ENCODE measurements at regions not wholly inside any gene's neighbourhood (a gene's known extent, or its start where the extent isn't known, plus 50 kb on each side); places are given as distances from the start of the nearest gene placed in this dataset.

GRCh38 chr2:41668529-41668928 lies 379.3 kb upstream of the PKDCC start:
- Histone ChIP-seq H3K4me3 (no peak overlapping the region), H3K27me3 (no peaks in the 10 kb centered on the region), H3K36me3 (no peaks in the 10 kb centered on the region), H3K9me3 (no peaks in the 10 kb centered on the region), H3K27ac (no peak overlapping the region), H3K4me1 (no peaks in the 10 kb centered on the region)
- WGBS, 2 donors: 41 to 63% methylated on average over 2 of the region's 2 CpGs
- DNase-seq: no peak
- intact Hi-C loops (cut with DNase I): no loop called here
- TF ChIP-seq POLR2A (IDR thresholded peaks at IDR 0.05) (no peak), CTCF (IDR thresholded peaks at IDR 0.05) (no peak)

- no peaks in the 10 kb centered on the region for H3K4me1 ChIP-seq
- no peaks in the 10 kb centered on the region for H3K36me3 ChIP-seq
- no peaks in the 10 kb centered on the region for H3K9me3 ChIP-seq
- DNase-seq: no peak
- H3K27me3 ChIP-seq: no peaks in the 10 kb centered on the region
- intact Hi-C loops (cut with DNase I): no loop called here
- WGBS, 2 donors: 50 to 71% methylated on average over 7 of the region's 7 CpGs
- no peak overlapping the region for H3K27ac ChIP-seq
- H3K4me3 ChIP-seq: no peak overlapping the region
- no peak for TF ChIP-seq POLR2A (IDR thresholded peaks at IDR 0.05)
- TF ChIP-seq CTCF (IDR thresholded peaks at IDR 0.05): no peak
Observed at GRCh38 chr2:41678639-41679038, 369.2 kb upstream of the PKDCC start.

DNA sequence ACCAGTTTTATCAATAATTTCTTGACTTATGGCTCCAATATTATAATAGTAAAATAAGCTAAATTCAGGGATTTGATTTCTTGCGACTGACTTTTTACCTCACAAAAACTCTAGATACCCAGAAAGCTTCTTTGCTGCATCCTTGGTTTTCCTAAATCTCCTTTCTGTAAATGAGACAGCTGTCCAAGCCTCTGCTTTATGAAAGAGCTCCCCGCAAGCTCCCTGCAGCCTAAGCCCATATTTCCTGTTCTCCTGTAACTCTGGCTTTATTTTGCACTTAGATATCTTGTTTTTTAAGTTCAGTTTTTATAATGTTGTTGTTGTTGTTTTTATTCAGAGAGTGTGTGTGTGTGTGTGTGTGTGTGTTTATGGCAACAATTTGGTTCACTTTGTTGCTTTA lies 361.7 kb upstream of the PKDCC start:
- Histone ChIP-seq H3K36me3 (no peaks in the 10 kb centered on the region), H3K27ac (no peak overlapping the region), H3K4me1 (no peaks in the 10 kb centered on the region), H3K27me3 (no peaks in the 10 kb centered on the region), H3K9me3 (no peaks in the 10 kb centered on the region), H3K4me3 (no peak overlapping the region)
- DNase-seq: no peak
- TF ChIP-seq POLR2A (IDR thresholded peaks at IDR 0.05): no peak
- TF ChIP-seq CTCF (IDR thresholded peaks at IDR 0.05): no peak
- WGBS, 2 donors: 82 to 86% methylated on average over 2 of the region's 2 CpGs
- intact Hi-C loops (cut with DNase I): no loop called here

DNA sequence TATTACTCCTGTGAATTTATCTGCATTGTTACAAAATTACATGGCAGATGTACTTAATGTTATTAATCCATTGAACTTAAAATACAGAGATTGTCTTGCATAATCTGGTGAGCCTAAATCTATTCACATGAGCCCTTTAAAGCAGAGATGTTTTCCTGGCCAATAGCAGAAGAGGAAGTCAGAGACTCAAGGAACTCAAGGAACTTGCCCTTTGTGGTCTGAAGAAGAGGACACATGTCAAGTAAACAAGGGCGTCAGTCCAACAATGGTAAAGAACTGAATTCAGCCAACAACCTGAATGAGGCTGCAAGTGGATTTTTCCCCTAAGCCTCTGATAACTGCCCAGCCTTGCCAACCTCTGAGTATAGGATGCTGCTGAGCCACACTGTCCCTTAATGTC lies 356.3 kb upstream of the PKDCC start:
- 47 to 60% methylated on average over 1 of the region's 1 CpG for WGBS, 2 donors
- H3K27me3 ChIP-seq: no peaks in the 10 kb centered on the region
- H3K36me3 ChIP-seq: no peaks in the 10 kb centered on the region
- no peaks in the 10 kb centered on the region for H3K4me1 ChIP-seq
- H3K27ac ChIP-seq: no peak overlapping the region
- intact Hi-C loops (cut with DNase I): no loop called here
- no peak overlapping the region for H3K4me3 ChIP-seq
- TF ChIP-seq POLR2A (IDR thresholded peaks at IDR 0.05) (no peak), CTCF (IDR thresholded peaks at IDR 0.05) (no peak)
- DNase-seq: no peak
- no peaks in the 10 kb centered on the region for H3K9me3 ChIP-seq

DNA sequence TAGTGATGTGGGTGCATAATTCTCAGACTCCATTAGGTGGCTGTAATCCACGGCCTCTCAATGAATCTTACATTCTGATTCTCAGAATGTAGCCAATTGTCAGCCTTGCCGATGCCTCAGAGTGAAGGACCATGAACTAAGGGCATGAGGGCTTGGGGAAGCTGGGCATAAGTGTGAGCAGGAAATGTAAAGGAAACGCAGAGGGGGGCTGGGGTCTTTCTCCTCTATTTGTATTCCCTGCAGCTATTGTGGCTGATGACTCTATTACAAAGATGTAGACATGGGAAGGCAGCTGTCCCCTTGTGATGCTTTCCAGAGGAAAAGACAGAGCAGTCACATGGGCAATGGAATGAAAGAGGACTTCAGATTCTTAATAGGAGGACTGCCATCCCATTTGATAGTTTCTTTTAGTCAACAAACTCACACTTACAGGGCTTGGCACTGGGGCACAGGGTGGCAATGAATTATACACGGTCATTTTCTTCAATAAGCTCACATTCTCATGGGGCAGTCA lies 353.2 kb upstream of the PKDCC start:
- Histone ChIP-seq H3K9me3 (no peaks in the 10 kb centered on the region), H3K36me3 (no peaks in the 10 kb centered on the region), H3K27me3 (peaks cover 0 to 7% (median 0%) of the 10 kb centered on the region in 4 donors), H3K4me1 (peaks cover 0 to 9% (median 0%) of the 10 kb centered on the region in 3 donors), H3K4me3 (no peak overlapping the region), H3K27ac (no peak overlapping the region)
- 58 to 62% methylated on average over 4 of the region's 4 CpGs for WGBS, 2 donors
- TF ChIP-seq CTCF (IDR thresholded peaks at IDR 0.05) (no peak), POLR2A (IDR thresholded peaks at IDR 0.05) (no peak)
- intact Hi-C loops (cut with DNase I): no loop called here
- DNase-seq: no peak

Measured in esophagus squamous epithelium (tissue), 5 donors.